A673 (cell line): ENCODE measurements at regions not wholly inside any gene's neighbourhood (a gene's known extent, or its start where the extent isn't known, plus 50 kb on each side); places are given as distances from the start of the nearest gene placed in this dataset.

Source experiments
- CTCF ChIP-seq: fragments of 300-800, 200-600 bp; sonication (generic); conservative IDR thresholded peaks from 2 replicates; pipeline ENCODE4 v1.5.1; 2017; ENCODE audit warnings: low read depth, mild to moderate bottlenecking, antibody characterized with exemption, low read length, moderate library complexity, mixed read lengths
- EZH2 ChIP-seq: fragments of 200-600 bp; sonication (generic); IDR thresholded peaks from 2 replicates; pipeline ENCODE4 v1.6.1; 2017; ENCODE audit warnings: borderline replicate concordance, low read depth, mild to moderate bottlenecking, mixed read lengths, antibody characterized with exemption, low read length; ENCODE audit not compliant: poor library complexity, severe bottlenecking

DNA sequence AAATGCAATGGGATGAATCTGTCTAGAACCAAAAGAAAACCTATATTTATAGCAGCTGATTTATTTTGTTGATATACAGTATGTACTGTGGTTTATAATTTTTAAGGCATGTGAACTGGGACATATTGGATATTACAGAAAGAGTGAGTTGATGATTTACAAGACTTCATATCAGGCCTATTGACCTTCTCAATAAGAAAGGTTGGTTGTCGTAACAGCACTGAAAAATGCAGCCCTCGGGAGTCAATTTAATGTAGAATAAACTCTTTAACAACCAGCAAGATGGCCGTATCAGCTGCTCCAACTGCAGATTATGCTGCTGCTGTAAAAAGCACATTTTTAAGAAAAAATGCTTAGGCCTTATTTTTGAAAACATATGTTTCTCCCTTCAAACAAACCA lies 407.3 kb downstream of the GXYLT1 start:
- TF ChIP-seq CTCF (no peak), EZH2 (no peak)
